GM23338 (cell line): ENCODE measurements at regions not wholly inside any gene's neighbourhood (a gene's known extent, or its start where the extent isn't known, plus 50 kb on each side); places are given as distances from the start of the nearest gene placed in this dataset.

ENCODE experiments used
- ATAC-seq: fragments of 200-7000 bp; cut with Tn5 transposase; 3 replicates; pipeline ENCODE4 v1.9.1; 2020
- DNase-seq: peaks from one replicate; pipeline ENCODE4 v3.0.0-alpha.2; 2015; ENCODE audit warnings: low spot score
- H2AFZ ChIP-seq: fragments of 200-600 bp; sonication (generic); 2 replicates; pipeline ENCODE4 v1.8.0; 2016; ENCODE audit warnings: antibody characterized with exemption, mild to moderate bottlenecking, moderate library complexity
- H3F3A ChIP-seq: fragments of 200-600 bp; sonication (generic); replicated peaks from 2 replicates; pipeline ENCODE4 v1.8.0; 2017; ENCODE audit warnings: antibody characterized with exemption, mixed run types, low read depth
- H3K27ac ChIP-seq: fragments of 200-600 bp; sonication (generic); 2 replicates; pipeline ENCODE4 v1.6.1; 2016; ENCODE audit warnings: low read depth
- H3K27me3 ChIP-seq: fragments of 200-600 bp; sonication (generic); 2 replicates; pipeline ENCODE4 v1.8.0; 2016; ENCODE audit warnings: mild to moderate bottlenecking, mixed run types, moderate library complexity; ENCODE audit not compliant: insufficient read depth
- H3K36me3 ChIP-seq: fragments of 200-600 bp; sonication (generic); 2 replicates; pipeline ENCODE4 v1.8.0; 2016; ENCODE audit warnings: mild to moderate bottlenecking; ENCODE audit not compliant: insufficient read depth
- H3K4me1 ChIP-seq: fragments of 200-600 bp; sonication (generic); 2 replicates; pipeline ENCODE4 v1.8.0; 2016; ENCODE audit warnings: mild to moderate bottlenecking, moderate library complexity; ENCODE audit not compliant: insufficient read depth
- H3K4me2 ChIP-seq: fragments of 200-600 bp; sonication (generic); 2 replicates; pipeline ENCODE4 v1.7.1; 2017; ENCODE audit warnings: mixed run types
- H3K4me3 ChIP-seq: fragments of 200-600 bp; sonication (generic); 2 replicates; pipeline ENCODE4 v1.6.1; 2016; ENCODE audit warnings: mixed run types
- H3K79me2 ChIP-seq: fragments of 200-600 bp; sonication (generic); replicated peaks from 2 replicates; pipeline ENCODE4 v1.8.0; 2017; ENCODE audit warnings: mild to moderate bottlenecking; ENCODE audit not compliant: insufficient read depth
- H3K9me2 ChIP-seq: fragments of 200-600 bp; sonication (generic); 2 replicates; pipeline ENCODE4 v1.8.0; 2017; ENCODE audit not compliant: insufficient read depth
- H4K20me1 ChIP-seq: fragments of 200-600 bp; sonication (generic); replicated peaks from 2 replicates; pipeline ENCODE4 v1.8.0; 2017; ENCODE audit warnings: mild to moderate bottlenecking; ENCODE audit not compliant: insufficient read depth
- H3K27ac Mint-ChIP-seq: 2 replicates; pipeline ENCODE4 v1.8.0; 2020; ENCODE audit warnings: inconsistent platforms, mild to moderate bottlenecking, moderate library complexity, mixed read lengths
- H3K27me3 Mint-ChIP-seq: 3 replicates; pipeline ENCODE4 v1.8.0; 2022; ENCODE audit warnings: low read depth, mild to moderate bottlenecking, moderate library complexity, mixed read lengths, inconsistent platforms; ENCODE audit not compliant: insufficient read depth, poor library complexity
- H3K36me3 Mint-ChIP-seq: 3 replicates; pipeline ENCODE4 v1.8.0; 2021; ENCODE audit warnings: low read depth, mild to moderate bottlenecking, inconsistent platforms, moderate library complexity, mixed read lengths
- H3K4me1 Mint-ChIP-seq: 3 replicates; pipeline ENCODE4 v1.8.0; 2020; ENCODE audit warnings: mild to moderate bottlenecking, inconsistent platforms, mixed read lengths
- H3K4me3 Mint-ChIP-seq: 3 replicates; pipeline ENCODE4 v1.8.0; 2021; ENCODE audit warnings: moderate library complexity, mild to moderate bottlenecking, inconsistent platforms, mixed read lengths
- H3K9me3 Mint-ChIP-seq: 3 replicates; pipeline ENCODE4 v1.8.0; 2020; ENCODE audit warnings: moderate library complexity, mild to moderate bottlenecking, inconsistent platforms, mixed read lengths
- CTCF ChIP-seq, 2 experiments: fragments of 200-600 bp in 1 of 2; sonication (generic) in 1 of 2; conservative IDR thresholded peaks; 2 replicates each; pipeline versions ENCODE4 v1.5.1 to v1.6.1; 2016 to 2017; ENCODE audit warnings: antibody characterized with exemption in 2 of 2, low read depth in 2 of 2, mild to moderate bottlenecking in 2 of 2, moderate library complexity in 1 of 2
- ETS1 ChIP-seq: IDR thresholded peaks from 2 replicates; pipeline ENCODE4 v1.6.1; 2016; ENCODE audit warnings: antibody characterized with exemption
- EZH2phosphoT487 ChIP-seq: fragments of 200-600 bp; sonication (generic); IDR thresholded peaks from one replicate; pipeline ENCODE4 v1.8.1; 2018; ENCODE audit warnings: antibody characterized with exemption; ENCODE audit not compliant: unreplicated experiment
- NANOG ChIP-seq: IDR thresholded peaks from 2 replicates; pipeline ENCODE4 v1.6.1; 2016; ENCODE audit warnings: antibody characterized with exemption, borderline replicate concordance
- POLR2AphosphoS5 ChIP-seq: IDR thresholded peaks from 2 replicates; pipeline ENCODE4 v1.6.1; 2016; ENCODE audit warnings: antibody characterized with exemption, low read depth
- REST ChIP-seq: IDR thresholded peaks from one replicate; pipeline ENCODE4 v1.6.1; 2018; ENCODE audit warnings: antibody characterized with exemption; ENCODE audit not compliant: unreplicated experiment
- ZNF114 ChIP-seq: fragments of 250-450 bp; sonication (Bioruptor Pico); IDR thresholded peaks from 2 replicates; pipeline ENCODE4 v1.5.0; 2020; ENCODE audit warnings: mild to moderate bottlenecking, moderate library complexity
- ZNF331 ChIP-seq: fragments of 250-450 bp; sonication (Bioruptor Pico); IDR thresholded peaks from 2 replicates; pipeline ENCODE4 v1.5.0; 2020; ENCODE audit warnings: low read depth, mild to moderate bottlenecking, moderate library complexity

DNA sequence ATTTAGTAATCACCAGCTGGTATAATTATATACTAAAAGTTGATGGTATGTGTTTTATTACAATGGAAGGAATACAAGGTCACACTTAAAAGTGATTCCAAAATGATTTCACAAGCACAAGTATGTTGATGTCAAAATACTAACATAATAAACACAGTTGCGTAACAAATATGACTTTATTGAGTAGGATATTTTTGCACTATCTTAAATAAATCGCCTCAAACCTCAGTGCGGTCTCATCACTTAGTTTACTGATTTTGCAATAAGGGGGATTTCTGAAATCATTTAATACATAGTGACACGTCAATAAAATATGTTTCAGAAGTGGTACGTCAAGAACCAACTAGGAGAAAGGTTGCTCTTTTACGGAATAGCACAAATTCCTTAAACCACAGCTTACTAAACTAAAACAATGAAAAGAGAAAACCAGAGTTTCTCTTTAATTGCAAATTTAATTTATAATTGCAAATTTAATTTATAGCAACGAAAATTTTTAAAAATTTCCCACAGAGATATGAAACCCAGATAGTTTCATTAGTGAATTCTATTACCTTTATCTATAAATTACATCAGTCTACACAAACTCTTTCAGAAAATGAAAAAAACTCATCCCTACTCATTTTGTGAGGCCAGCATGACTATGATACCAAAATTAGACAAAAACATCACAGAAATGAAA is 304.0 kb upstream of the REG3G start (continued):
- TF ChIP-seq ETS1: no peak
- no peak for TF ChIP-seq ZNF331 (CRISPR knock-in tag)
- no peak for TF ChIP-seq EZH2phosphoT487
- TF ChIP-seq ZNF114 (CRISPR knock-in tag): no peak
- no peak for TF ChIP-seq CTCF (conservative IDR thresholded peaks at IDR 0.05; ENCODE audit: low read depth in 2 of 2)
- TF ChIP-seq POLR2AphosphoS5: no peak

DNA sequence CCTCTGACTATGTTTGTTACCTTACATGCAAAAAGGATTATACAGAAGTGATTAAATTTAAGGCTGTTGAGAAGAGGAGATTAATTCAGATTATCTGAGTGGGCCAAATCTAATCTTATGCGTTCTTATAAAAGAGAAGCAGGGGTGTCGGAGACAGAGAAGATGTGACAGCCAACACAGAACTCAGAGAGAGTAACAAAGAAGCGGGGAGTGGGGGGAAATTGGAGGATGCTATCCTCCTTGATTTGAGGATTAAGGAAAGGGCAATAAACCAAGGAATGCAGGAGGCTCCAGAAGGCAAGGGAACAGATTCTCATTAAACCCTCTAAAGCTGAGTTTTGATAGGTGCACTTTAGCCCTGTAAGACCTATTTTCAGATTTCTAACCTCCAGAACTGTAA is 291.3 kb upstream of the REG3G start:
- Histone ChIP-seq H3K27ac (no peak overlapping the region), H3K36me3 (no peaks in the 10 kb centered on the region), H3K9me2 (no peaks in the 10 kb centered on the region), H3F3A (no peaks in the 10 kb centered on the region), H3K4me2 (no peak overlapping the region), H3K79me2 (no peaks in the 10 kb centered on the region), H4K20me1 (no peaks in the 10 kb centered on the region), H3K27me3 (no peaks in the 10 kb centered on the region), H3K4me3 (no peak overlapping the region), H2AFZ (no peak overlapping the region), H3K4me1 (no peaks in the 10 kb centered on the region)
- no peak for ATAC-seq
- H3K36me3 Mint-ChIP-seq: no peaks in the 10 kb centered on the region
- no peaks in the 10 kb centered on the region for H3K9me3 Mint-ChIP-seq
- H3K4me1 Mint-ChIP-seq: no peaks in the 10 kb centered on the region
- no peak overlapping the region for H3K27ac Mint-ChIP-seq
- H3K27me3 Mint-ChIP-seq: no peaks in the 10 kb centered on the region
- DNase-seq: no peak
- no peak overlapping the region for H3K4me3 Mint-ChIP-seq
- TF ChIP-seq NANOG (no peak), ETS1 (no peak), POLR2AphosphoS5 (no peak), REST (no peak), ZNF331 (CRISPR knock-in tag) (no peak)
